HepG2 (cell line): ENCODE measurements at regions not wholly inside any gene's neighbourhood (a gene's known extent, or its start where the extent isn't known, plus 50 kb on each side); places are given as distances from the start of the nearest gene placed in this dataset.

Experiments used
- GTF3A ChIP-seq: sonication (generic); formaldehyde crosslinking; conservative IDR thresholded peaks from 2 replicates; pipeline ENCODE4 v1.4.0; 2020; ENCODE audit warnings: mild to moderate bottlenecking, missing genetic modification reagents
- HCFC1 ChIP-seq: fragments of 150-350 bp; IDR thresholded peaks from 2 replicates; pipeline ENCODE4 v1.6.1; 2014; ENCODE audit warnings: low read depth, low read length
- HDAC6 ChIP-seq: fragments of 200-600 bp; sonication (generic); IDR thresholded peaks from 2 replicates; pipeline ENCODE4 v1.7.0; 2017; ENCODE audit warnings: mild to moderate bottlenecking, antibody characterized with exemption, low read length, low read depth
- HNRNPK ChIP-seq: fragments of 200-400 bp; formaldehyde crosslinking; IDR thresholded peaks from 2 replicates; pipeline ENCODE4 v1.6.1; 2018; ENCODE audit warnings: low read length, low read depth, moderate library complexity, mild to moderate bottlenecking; ENCODE audit not compliant: poor library complexity, severe bottlenecking
- MYPOP ChIP-seq: sonication (generic); formaldehyde crosslinking; IDR thresholded peaks from 2 replicates; pipeline ENCODE4 v1.8.1; 2023; ENCODE audit warnings: mild to moderate bottlenecking, moderate library complexity, missing genetic modification reagents
- NR2F6 ChIP-seq, 2 experiments: IDR thresholded peaks; 2 replicates each; pipeline ENCODE4 v1.6.1; 2016; ENCODE audit warnings: antibody characterized with exemption in 1 of 2, mild to moderate bottlenecking in 1 of 2
- SYNCRIP ChIP-seq: fragments of 200-400 bp; formaldehyde crosslinking; IDR thresholded peaks from 2 replicates; pipeline ENCODE4 v1.6.1; 2018; ENCODE audit warnings: mild to moderate bottlenecking, low read depth, low read length; ENCODE audit not compliant: insufficient read depth
- TEAD3 ChIP-seq: optimal IDR thresholded peaks from 2 replicates; pipeline ENCODE3; 2016; ENCODE audit warnings: borderline replicate concordance
- TOE1 ChIP-seq: sonication (generic); formaldehyde crosslinking; IDR thresholded peaks from 2 replicates; pipeline ENCODE4 v1.4.0; 2020; ENCODE audit warnings: mild to moderate bottlenecking, missing genetic modification reagents
- YEATS2 ChIP-seq: sonication (generic); formaldehyde crosslinking; IDR thresholded peaks from 2 replicates; pipeline ENCODE4 v1.4.0; 2020; ENCODE audit warnings: missing genetic modification reagents, borderline replicate concordance
- ZC3H13 ChIP-seq: sonication (generic); formaldehyde crosslinking; IDR thresholded peaks from 2 replicates; pipeline ENCODE4 v1.8.1; 2023; ENCODE audit warnings: mild to moderate bottlenecking, missing genetic modification reagents, moderate library complexity
- ZFP36 ChIP-seq: fragments of 150-350 bp; IDR thresholded peaks from 2 replicates; pipeline ENCODE4 v1.6.1; 2018; ENCODE audit warnings: borderline replicate concordance, low read length, low read depth; ENCODE audit not compliant: partially characterized antibody
- ZNF382 ChIP-seq: sonication (generic); formaldehyde crosslinking; IDR thresholded peaks from 2 replicates; pipeline ENCODE4 v1.5.0; 2020; ENCODE audit warnings: missing genetic modification reagents, mild to moderate bottlenecking, borderline replicate concordance
- ZNF441 ChIP-seq: sonication (generic); formaldehyde crosslinking; IDR thresholded peaks from 2 replicates; pipeline ENCODE4 v1.7.0; 2021; ENCODE audit warnings: missing genetic modification reagents, borderline replicate concordance
- ZNF543 ChIP-seq: sonication (generic); formaldehyde crosslinking; IDR thresholded peaks from 2 replicates; pipeline ENCODE4 v1.4.0; 2020; ENCODE audit warnings: mild to moderate bottlenecking, missing genetic modification reagents
- ZNF552 ChIP-seq: sonication (generic); formaldehyde crosslinking; IDR thresholded peaks from 2 replicates; pipeline ENCODE4 v1.9.0; 2022; ENCODE audit warnings: missing genetic modification reagents, mild to moderate bottlenecking, borderline replicate concordance
- ZNF563 ChIP-seq: sonication (generic); formaldehyde crosslinking; IDR thresholded peaks from 2 replicates; pipeline ENCODE4 v1.8.0; 2022; ENCODE audit warnings: mild to moderate bottlenecking, moderate library complexity, missing genetic modification reagents
- ZNF576 ChIP-seq: sonication (generic); formaldehyde crosslinking; IDR thresholded peaks from 2 replicates; pipeline ENCODE4 v1.4.0; 2020; ENCODE audit warnings: mild to moderate bottlenecking, missing genetic modification reagents
- ZNF670 ChIP-seq: sonication (generic); formaldehyde crosslinking; IDR thresholded peaks from 2 replicates; pipeline ENCODE4 v1.8.0; 2022; ENCODE audit warnings: mild to moderate bottlenecking, missing genetic modification reagents, borderline replicate concordance
- ZZZ3 ChIP-seq: sonication (generic); formaldehyde crosslinking; IDR thresholded peaks from 2 replicates; pipeline ENCODE4 v1.4.0; 2020; ENCODE audit warnings: missing genetic modification reagents, mild to moderate bottlenecking, borderline replicate concordance
- TF ChIP-seq, protein P1 (sequence below): sonication (generic); formaldehyde crosslinking; IDR thresholded peaks from 2 replicates; pipeline ENCODE4 v1.4.0; 2020; ENCODE audit warnings: missing genetic modification reagents
- TF ChIP-seq, protein P2 (sequence below): sonication (generic); formaldehyde crosslinking; IDR thresholded peaks from 2 replicates; pipeline ENCODE4 v1.4.0; 2020; ENCODE audit warnings: missing genetic modification reagents
- TF ChIP-seq, protein P3 (sequence below): sonication (generic); formaldehyde crosslinking; IDR thresholded peaks from 2 replicates; pipeline ENCODE4 v1.8.0; 2022; ENCODE audit warnings: mild to moderate bottlenecking, missing genetic modification reagents, moderate library complexity

DNA sequence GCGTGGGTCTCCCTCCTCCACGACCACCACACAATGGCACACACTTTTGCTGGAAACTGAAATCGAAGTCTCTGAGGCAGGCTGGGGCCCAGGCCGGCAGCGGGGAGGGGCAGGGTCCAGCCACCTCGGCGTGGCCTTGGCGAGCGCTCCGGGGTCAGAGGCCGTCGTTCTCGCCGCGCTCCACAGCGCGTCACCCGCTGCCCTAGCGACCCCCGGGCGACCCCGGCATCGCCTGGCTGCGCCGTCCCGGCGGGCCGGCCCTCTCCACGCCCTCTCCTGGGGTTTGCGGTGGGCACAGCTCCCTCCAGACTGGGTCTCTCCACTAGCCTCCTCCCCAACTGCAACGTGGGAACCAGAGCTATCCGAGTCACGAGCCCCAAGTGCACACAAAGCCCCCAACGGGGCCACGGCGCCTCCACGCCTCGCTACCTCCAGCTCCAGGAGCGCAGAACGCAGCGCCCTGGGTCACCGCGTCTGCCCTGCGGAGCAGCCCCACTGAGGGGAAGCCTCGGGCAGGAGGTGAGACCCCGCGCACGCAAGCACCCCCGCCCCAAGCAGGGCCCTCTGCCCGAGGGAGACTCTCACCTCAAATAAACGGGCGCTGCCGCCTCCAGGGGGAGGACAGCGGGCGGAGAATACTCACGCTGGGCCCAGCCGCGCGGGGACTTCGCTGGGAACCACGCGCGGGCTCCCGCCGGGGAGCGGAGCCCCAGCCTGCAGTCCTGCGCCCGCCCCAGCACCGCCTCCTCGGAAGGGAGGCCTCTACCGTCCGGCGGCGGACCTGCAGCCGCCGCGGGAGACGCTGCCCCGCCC, 134.0 kb upstream of the BARHL2 start (continued):
- no peak for TF ChIP-seq MYPOP (CRISPR knock-in tag)
- TF ChIP-seq ZNF441 (CRISPR knock-in tag), result no peak
- TF ChIP-seq TOE1 (CRISPR knock-in tag), result no peak; the same call in 1 of the 2 replicates
- TF ChIP-seq NR2F6 (IDR thresholded peaks at IDR 0.05), result peak; percentile 31; the same call in 1 of the 2 replicates
- TF ChIP-seq NR2F6 (CRISPR knock-in tag; IDR thresholded peaks at IDR 0.05), result peak; percentile 67
- TF ChIP-seq, protein P1, sequence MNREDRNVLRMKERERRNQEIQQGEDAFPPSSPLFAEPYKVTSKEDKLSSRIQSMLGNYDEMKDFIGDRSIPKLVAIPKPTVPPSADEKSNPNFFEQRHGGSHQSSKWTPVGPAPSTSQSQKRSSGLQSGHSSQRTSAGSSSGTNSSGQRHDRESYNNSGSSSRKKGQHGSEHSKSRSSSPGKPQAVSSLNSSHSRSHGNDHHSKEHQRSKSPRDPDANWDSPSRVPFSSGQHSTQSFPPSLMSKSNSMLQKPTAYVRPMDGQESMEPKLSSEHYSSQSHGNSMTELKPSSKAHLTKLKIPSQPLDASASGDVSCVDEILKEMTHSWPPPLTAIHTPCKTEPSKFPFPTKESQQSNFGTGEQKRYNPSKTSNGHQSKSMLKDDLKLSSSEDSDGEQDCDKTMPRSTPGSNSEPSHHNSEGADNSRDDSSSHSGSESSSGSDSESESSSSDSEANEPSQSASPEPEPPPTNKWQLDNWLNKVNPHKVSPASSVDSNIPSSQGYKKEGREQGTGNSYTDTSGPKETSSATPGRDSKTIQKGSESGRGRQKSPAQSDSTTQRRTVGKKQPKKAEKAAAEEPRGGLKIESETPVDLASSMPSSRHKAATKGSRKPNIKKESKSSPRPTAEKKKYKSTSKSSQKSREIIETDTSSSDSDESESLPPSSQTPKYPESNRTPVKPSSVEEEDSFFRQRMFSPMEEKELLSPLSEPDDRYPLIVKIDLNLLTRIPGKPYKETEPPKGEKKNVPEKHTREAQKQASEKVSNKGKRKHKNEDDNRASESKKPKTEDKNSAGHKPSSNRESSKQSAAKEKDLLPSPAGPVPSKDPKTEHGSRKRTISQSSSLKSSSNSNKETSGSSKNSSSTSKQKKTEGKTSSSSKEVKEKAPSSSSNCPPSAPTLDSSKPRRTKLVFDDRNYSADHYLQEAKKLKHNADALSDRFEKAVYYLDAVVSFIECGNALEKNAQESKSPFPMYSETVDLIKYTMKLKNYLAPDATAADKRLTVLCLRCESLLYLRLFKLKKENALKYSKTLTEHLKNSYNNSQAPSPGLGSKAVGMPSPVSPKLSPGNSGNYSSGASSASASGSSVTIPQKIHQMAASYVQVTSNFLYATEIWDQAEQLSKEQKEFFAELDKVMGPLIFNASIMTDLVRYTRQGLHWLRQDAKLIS (CRISPR knock-in tag), result no peak
- peak; percentile 82 for TF ChIP-seq HNRNPK
- TF ChIP-seq HDAC6, result no peak
- TF ChIP-seq ZFP36, result no peak
- TF ChIP-seq SYNCRIP, result no peak
- TF ChIP-seq ZNF382, result no peak
- TF ChIP-seq ZNF576, result no peak
- no peak for TF ChIP-seq GTF3A (CRISPR knock-in tag)
- TF ChIP-seq TEAD3 (CRISPR knock-in tag), result no peak
- TF ChIP-seq, protein P2, sequence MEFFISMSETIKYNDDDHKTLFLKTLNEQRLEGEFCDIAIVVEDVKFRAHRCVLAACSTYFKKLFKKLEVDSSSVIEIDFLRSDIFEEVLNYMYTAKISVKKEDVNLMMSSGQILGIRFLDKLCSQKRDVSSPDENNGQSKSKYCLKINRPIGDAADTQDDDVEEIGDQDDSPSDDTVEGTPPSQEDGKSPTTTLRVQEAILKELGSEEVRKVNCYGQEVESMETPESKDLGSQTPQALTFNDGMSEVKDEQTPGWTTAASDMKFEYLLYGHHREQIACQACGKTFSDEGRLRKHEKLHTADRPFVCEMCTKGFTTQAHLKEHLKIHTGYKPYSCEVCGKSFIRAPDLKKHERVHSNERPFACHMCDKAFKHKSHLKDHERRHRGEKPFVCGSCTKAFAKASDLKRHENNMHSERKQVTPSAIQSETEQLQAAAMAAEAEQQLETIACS (CRISPR knock-in tag), result no peak
- TF ChIP-seq ZNF543 (CRISPR knock-in tag), result no peak
- TF ChIP-seq HCFC1, result no peak
- no peak for TF ChIP-seq ZC3H13 (CRISPR knock-in tag)
- TF ChIP-seq ZZZ3 (CRISPR knock-in tag), result no peak
- no peak for TF ChIP-seq ZNF552 (CRISPR knock-in tag)
- TF ChIP-seq ZNF670 (CRISPR knock-in tag), result no peak
- no peak for TF ChIP-seq ZNF563 (CRISPR knock-in tag)
- TF ChIP-seq, protein P3, sequence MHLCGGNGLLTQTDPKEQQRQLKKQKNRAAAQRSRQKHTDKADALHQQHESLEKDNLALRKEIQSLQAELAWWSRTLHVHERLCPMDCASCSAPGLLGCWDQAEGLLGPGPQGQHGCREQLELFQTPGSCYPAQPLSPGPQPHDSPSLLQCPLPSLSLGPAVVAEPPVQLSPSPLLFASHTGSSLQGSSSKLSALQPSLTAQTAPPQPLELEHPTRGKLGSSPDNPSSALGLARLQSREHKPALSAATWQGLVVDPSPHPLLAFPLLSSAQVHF (CRISPR knock-in tag), result no peak
- peak; percentile 17; the same call in 1 of the 2 replicates for TF ChIP-seq YEATS2 (CRISPR knock-in tag)
